ENCODE measurements at regions not wholly inside any gene's neighbourhood (a gene's known extent, or its start where the extent isn't known, plus 50 kb on each side); places are given as distances from the start of the nearest gene placed in this dataset.

DNA sequence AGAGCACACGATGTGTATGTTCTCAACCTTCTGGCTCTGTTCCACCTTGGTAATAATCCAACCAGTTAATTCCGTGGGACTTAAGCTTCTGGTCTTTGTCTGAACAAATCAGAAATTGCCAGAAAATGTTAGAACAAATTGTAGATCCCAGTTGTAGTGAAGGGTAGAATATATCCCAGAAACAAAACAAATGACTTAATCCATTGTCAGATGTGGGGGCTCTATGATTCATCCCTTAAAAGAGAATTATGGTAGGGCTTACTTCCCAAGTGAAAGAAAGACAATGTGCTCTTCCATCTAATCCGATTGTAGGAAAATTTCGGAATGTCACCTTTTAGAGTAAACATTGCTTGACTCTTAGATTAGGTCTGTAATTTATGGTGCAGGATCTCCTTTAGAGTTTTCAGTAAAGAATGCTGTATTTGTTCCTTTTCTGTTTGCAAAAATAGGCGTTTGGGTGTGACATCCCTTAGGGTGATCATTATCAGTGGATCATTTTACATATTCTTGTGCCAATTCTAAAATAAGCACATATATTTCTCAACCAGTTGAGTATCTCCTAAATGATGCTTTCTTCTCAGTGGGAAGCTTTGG is 234.5 kb upstream of the ZNF217 start:
- TF ChIP-seq FOXM1 (IDR thresholded peaks at IDR 0.05; ENCODE audit: borderline replicate concordance, low read depth), result no peak
- TF ChIP-seq CREB1 (IDR thresholded peaks at IDR 0.05; ENCODE audit: low read depth), result no peak
- TF ChIP-seq YY1 (IDR thresholded peaks at IDR 0.05; ENCODE audit: low read depth), result no peak
- no peak for TF ChIP-seq TAF1 (IDR thresholded peaks at IDR 0.05; ENCODE audit: low read depth)
- no peak for TF ChIP-seq CEBPB (IDR thresholded peaks at IDR 0.05)
- TF ChIP-seq EGR1 (IDR thresholded peaks at IDR 0.05), result no peak
- TF ChIP-seq RAD21 (IDR thresholded peaks at IDR 0.05; ENCODE audit: low read depth), result no peak
- TF ChIP-seq MAX (IDR thresholded peaks at IDR 0.05), result no peak
- TF ChIP-seq NFIC (IDR thresholded peaks at IDR 0.05), result peak; percentile 25; the same call in 1 of the 2 replicates
- TF ChIP-seq, protein P1, sequence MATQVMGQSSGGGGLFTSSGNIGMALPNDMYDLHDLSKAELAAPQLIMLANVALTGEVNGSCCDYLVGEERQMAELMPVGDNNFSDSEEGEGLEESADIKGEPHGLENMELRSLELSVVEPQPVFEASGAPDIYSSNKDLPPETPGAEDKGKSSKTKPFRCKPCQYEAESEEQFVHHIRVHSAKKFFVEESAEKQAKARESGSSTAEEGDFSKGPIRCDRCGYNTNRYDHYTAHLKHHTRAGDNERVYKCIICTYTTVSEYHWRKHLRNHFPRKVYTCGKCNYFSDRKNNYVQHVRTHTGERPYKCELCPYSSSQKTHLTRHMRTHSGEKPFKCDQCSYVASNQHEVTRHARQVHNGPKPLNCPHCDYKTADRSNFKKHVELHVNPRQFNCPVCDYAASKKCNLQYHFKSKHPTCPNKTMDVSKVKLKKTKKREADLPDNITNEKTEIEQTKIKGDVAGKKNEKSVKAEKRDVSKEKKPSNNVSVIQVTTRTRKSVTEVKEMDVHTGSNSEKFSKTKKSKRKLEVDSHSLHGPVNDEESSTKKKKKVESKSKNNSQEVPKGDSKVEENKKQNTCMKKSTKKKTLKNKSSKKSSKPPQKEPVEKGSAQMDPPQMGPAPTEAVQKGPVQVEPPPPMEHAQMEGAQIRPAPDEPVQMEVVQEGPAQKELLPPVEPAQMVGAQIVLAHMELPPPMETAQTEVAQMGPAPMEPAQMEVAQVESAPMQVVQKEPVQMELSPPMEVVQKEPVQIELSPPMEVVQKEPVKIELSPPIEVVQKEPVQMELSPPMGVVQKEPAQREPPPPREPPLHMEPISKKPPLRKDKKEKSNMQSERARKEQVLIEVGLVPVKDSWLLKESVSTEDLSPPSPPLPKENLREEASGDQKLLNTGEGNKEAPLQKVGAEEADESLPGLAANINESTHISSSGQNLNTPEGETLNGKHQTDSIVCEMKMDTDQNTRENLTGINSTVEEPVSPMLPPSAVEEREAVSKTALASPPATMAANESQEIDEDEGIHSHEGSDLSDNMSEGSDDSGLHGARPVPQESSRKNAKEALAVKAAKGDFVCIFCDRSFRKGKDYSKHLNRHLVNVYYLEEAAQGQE (IDR thresholded peaks at IDR 0.05; ENCODE audit: low read depth), result no peak
- TF ChIP-seq EP300 (IDR thresholded peaks at IDR 0.05; ENCODE audit: borderline replicate concordance), result no peak
- no peak for TF ChIP-seq TEAD4 (IDR thresholded peaks at IDR 0.05)
- TF ChIP-seq, protein P2, sequence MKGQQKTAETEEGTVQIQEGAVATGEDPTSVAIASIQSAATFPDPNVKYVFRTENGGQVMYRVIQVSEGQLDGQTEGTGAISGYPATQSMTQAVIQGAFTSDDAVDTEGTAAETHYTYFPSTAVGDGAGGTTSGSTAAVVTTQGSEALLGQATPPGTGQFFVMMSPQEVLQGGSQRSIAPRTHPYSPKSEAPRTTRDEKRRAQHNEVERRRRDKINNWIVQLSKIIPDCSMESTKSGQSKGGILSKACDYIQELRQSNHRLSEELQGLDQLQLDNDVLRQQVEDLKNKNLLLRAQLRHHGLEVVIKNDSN (IDR thresholded peaks at IDR 0.05), result no peak

Measured in Ishikawa (cell line).